Transverse colon (tissue), 4 donors: ENCODE measurements at regions not wholly inside any gene's neighbourhood (a gene's known extent, or its start where the extent isn't known, plus 50 kb on each side); places are given as distances from the start of the nearest gene placed in this dataset.

Experiments used
- DNase-seq: peaks from one replicate; pipeline ENCODE4 v3.0.0-alpha.2; 2019
- H3K27ac ChIP-seq, 4 donors: fragments of 200-600 bp; sonication (generic); 2 replicates each; pipeline ENCODE4 v1.5.1; 2016 to 2018; ENCODE audit warnings: inconsistent platforms in 4 of 4
- H3K27me3 ChIP-seq: fragments of 200-600 bp; sonication (generic); 2 replicates; pipeline ENCODE4 v1.5.1; 2017; ENCODE audit warnings: inconsistent platforms
- H3K36me3 ChIP-seq, 4 donors: fragments of 200-600 bp; sonication (generic); 2 replicates each; pipeline ENCODE4 v1.5.1; 2017 to 2019; ENCODE audit warnings: inconsistent platforms in 4 of 4
- H3K4me1 ChIP-seq, 4 donors: fragments of 200-600 bp; sonication (generic); 2 replicates each; pipeline ENCODE4 v1.5.1; 2017 to 2020; ENCODE audit warnings: inconsistent platforms in 4 of 4
- H3K4me3 ChIP-seq, 4 donors: fragments of 200-600 bp; sonication (generic); 1 replicate in 1 of 4; 2 replicates in 3 of 4; pipeline versions ENCODE4 v1.5.1 to v1.6.1; 2017 to 2019; ENCODE audit warnings: inconsistent platforms in 4 of 4
- H3K9me3 ChIP-seq, 2 donors: fragments of 200-600 bp; sonication (generic); 2 replicates each; pipeline ENCODE4 v1.5.1; 2017 to 2019; ENCODE audit warnings: inconsistent platforms in 2 of 2
- EP300 ChIP-seq: sonication (generic); formaldehyde crosslinking; IDR thresholded peaks from one replicate; pipeline ENCODE4 v1.6.1; 2017; ENCODE audit warnings: antibody characterized with exemption, low read depth
- POLR2A ChIP-seq: fragments of 450-650 bp; IDR thresholded peaks from one replicate; pipeline ENCODE4 v1.6.1; 2016; ENCODE audit warnings: antibody characterized with exemption, mild to moderate bottlenecking, moderate library complexity
- POLR2AphosphoS5 ChIP-seq, 3 donors: sonication (generic); formaldehyde crosslinking; IDR thresholded peaks; one replicate each; pipeline ENCODE4 v1.6.1; 2016; ENCODE audit warnings: antibody characterized with exemption in 3 of 3
- WGBS, 2 donors: methylation state at CpG; one replicate each; pipeline ENCODE4 v1.1.5; 2018; ENCODE audit warnings: low coverage in 1 of 2; 5-methylcytosine and 5-hydroxymethylcytosine counted together
- in situ Hi-C, 4 donors: fragments of 200-750 bp; cut with MboI; loops; one replicate each; pipeline versions ENCODE4 v1.15.0 to v1.15.1; 2017; ENCODE audit warnings: low sequenced_read_pairs in 3 of 4, low pct_ligation_motif_present in 1 of 4, low pct_unique_long_range_greater_than_20kb in 1 of 4
- intact Hi-C: fragments of 100-400 bp; cut with DNase I; formaldehyde crosslinking; loops from one replicate; pipeline ENCODE4 v1.15.1; 2023; ENCODE audit warnings: low total_unique reads
- TF ChIP-seq, protein P1 (sequence below), 5 experiments: fragments of 200-600 bp in 3 of 5; fragments of 450-650 bp in 2 of 5; sonication (generic) in 3 of 5; IDR thresholded peaks; 1 replicate in 2 of 5; 2 replicates in 3 of 5; pipeline ENCODE4 v1.5.1; 2016 to 2017; ENCODE audit warnings: antibody characterized with exemption in 5 of 5, inconsistent platforms in 3 of 5, mild to moderate bottlenecking in 2 of 5, moderate library complexity in 1 of 5

- Histone ChIP-seq H3K4me3 (no peak overlapping the region), H3K9me3 (no peaks in the 10 kb centered on the region), H3K27ac (no peak overlapping the region), H3K27me3 (no peaks in the 10 kb centered on the region), H3K4me1 (no peaks in the 10 kb centered on the region), H3K36me3 (no peaks in the 10 kb centered on the region)
- in situ Hi-C loops (no loop called here), intact Hi-C loops (no loop called here)
- TF ChIP-seq POLR2A: no peak
- TF ChIP-seq POLR2AphosphoS5 (IDR thresholded peaks at IDR 0.05): no peak
- TF ChIP-seq, protein P1, sequence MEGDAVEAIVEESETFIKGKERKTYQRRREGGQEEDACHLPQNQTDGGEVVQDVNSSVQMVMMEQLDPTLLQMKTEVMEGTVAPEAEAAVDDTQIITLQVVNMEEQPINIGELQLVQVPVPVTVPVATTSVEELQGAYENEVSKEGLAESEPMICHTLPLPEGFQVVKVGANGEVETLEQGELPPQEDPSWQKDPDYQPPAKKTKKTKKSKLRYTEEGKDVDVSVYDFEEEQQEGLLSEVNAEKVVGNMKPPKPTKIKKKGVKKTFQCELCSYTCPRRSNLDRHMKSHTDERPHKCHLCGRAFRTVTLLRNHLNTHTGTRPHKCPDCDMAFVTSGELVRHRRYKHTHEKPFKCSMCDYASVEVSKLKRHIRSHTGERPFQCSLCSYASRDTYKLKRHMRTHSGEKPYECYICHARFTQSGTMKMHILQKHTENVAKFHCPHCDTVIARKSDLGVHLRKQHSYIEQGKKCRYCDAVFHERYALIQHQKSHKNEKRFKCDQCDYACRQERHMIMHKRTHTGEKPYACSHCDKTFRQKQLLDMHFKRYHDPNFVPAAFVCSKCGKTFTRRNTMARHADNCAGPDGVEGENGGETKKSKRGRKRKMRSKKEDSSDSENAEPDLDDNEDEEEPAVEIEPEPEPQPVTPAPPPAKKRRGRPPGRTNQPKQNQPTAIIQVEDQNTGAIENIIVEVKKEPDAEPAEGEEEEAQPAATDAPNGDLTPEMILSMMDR (IDR thresholded peaks at IDR 0.05): no peak
- TF ChIP-seq EP300: no peak
- no peak for DNase-seq
- 47 to 64% methylated on average over 2 of the region's 2 CpGs for WGBS, 2 donors
Measured at GRCh38 chr3:82194870-82195269, 433.4 kb upstream of the GBE1 start.

GRCh38 chr3:82186017-82186416 is 424.6 kb upstream of the GBE1 start:
- no peak overlapping the region for H3K27ac ChIP-seq
- no peaks in the 10 kb centered on the region for H3K27me3 ChIP-seq
- no peaks in the 10 kb centered on the region for H3K9me3 ChIP-seq
- in situ Hi-C loops (no loop called here), intact Hi-C loops (no loop called here)
- H3K36me3 ChIP-seq: no peaks in the 10 kb centered on the region
- H3K4me1 ChIP-seq: no peaks in the 10 kb centered on the region
- DNase-seq: no peak
- WGBS, 2 donors: 68 to 74% methylated on average over 6 to 7 of the region's 7 CpGs
- H3K4me3 ChIP-seq: no peak overlapping the region
- TF ChIP-seq, protein P1 (IDR thresholded peaks at IDR 0.05): no peak

DNA sequence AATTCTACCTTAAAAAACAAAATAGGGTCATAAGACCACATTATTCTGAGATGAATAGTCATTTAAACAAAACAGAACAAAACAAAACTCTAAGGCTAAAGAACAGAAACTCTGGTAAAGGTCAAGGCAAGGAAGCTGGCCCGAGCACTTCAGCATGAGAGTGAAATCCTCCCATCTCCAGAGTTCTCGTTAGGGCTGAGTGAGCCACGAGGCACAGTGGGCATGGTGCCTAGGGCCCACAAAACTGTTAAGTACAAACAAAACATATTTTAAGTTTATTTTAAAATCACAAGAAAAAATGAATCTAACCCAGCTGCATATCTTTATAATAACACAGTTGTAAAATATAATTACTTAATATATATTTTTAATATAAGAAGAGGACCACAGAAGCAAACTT is 417.8 kb upstream of the GBE1 start:
- H3K27ac ChIP-seq: no peak overlapping the region
- no peak for DNase-seq
- in situ Hi-C loops: no loop called here
- TF ChIP-seq EP300: no peak
- TF ChIP-seq POLR2AphosphoS5 (IDR thresholded peaks at IDR 0.05): no peak
- no peak for TF ChIP-seq POLR2A
- TF ChIP-seq, protein P1 (IDR thresholded peaks at IDR 0.05): no peak
- H3K27me3 ChIP-seq: no peaks in the 10 kb centered on the region
- H3K4me1 ChIP-seq: no peaks in the 10 kb centered on the region
- H3K9me3 ChIP-seq: no peaks in the 10 kb centered on the region
- no peaks in the 10 kb centered on the region for H3K36me3 ChIP-seq
- 55 to 63% methylated on average over 3 of the region's 3 CpGs for WGBS, 2 donors
- intact Hi-C loops: no loop called here
- H3K4me3 ChIP-seq: no peak overlapping the region

DNA sequence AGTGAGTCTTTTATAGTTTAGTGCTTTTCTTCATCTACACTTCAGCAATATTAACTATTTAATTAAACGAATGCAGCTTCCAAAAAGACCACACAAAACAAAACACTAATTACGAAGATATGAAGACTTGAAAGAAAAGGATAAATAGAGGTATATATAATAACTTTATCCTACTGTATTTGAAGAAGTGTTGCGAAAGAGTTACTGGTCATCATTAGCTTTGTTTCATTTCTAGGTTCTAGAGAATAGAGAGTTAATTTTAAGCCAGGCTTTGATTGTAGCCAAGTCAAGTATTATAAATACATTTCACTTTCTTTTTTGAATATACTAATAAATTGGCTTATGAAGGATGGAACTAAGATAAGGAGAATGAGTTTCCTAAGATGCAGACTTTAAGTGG is 416.8 kb upstream of the GBE1 start:
- Histone ChIP-seq H3K27ac (no peak overlapping the region), H3K9me3 (no peaks in the 10 kb centered on the region), H3K36me3 (no peaks in the 10 kb centered on the region), H3K27me3 (no peaks in the 10 kb centered on the region), H3K4me3 (no peak overlapping the region), H3K4me1 (no peaks in the 10 kb centered on the region)
- 76% methylated on average over 3 of the region's 3 CpGs for WGBS, 2 donors
- TF ChIP-seq EP300: no peak
- no peak for TF ChIP-seq POLR2AphosphoS5 (IDR thresholded peaks at IDR 0.05)
- TF ChIP-seq POLR2A: no peak
- TF ChIP-seq, protein P1 (IDR thresholded peaks at IDR 0.05): no peak
- intact Hi-C loops: no loop called here
- DNase-seq: no peak
- in situ Hi-C loops: no loop called here
